Kasumi-1 (cell line): ENCODE measurements at regions not wholly inside any gene's neighbourhood (a gene's known extent, or its start where the extent isn't known, plus 50 kb on each side); places are given as distances from the start of the nearest gene placed in this dataset.

Source experiments
- DNase-seq, 2 experiments: peaks; one replicate each; lab custom pipeline; 2025; lab: John Stamatoyannopoulos, UW

DNA sequence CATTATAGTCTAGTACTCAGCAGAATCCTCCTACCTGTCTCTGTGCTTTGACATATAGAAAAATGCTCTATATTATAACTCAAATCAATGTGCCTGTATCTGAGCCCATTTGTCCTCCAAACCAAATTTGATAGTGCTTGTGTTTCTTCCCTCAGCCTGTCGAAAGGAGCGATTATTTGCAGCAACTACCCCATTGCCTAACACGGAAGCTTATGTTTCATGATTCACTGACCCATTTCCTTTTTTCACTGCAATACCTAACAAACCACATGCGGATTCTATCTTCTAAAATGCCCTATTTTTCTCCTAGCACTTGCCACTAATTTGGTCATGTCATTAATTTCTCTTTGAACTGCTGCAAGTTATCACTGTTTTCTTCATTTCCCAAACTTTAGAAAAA lies 1220.6 kb upstream of the CADM2 start:
- DNase-seq, result peak; percentile 93 to 96

DNA sequence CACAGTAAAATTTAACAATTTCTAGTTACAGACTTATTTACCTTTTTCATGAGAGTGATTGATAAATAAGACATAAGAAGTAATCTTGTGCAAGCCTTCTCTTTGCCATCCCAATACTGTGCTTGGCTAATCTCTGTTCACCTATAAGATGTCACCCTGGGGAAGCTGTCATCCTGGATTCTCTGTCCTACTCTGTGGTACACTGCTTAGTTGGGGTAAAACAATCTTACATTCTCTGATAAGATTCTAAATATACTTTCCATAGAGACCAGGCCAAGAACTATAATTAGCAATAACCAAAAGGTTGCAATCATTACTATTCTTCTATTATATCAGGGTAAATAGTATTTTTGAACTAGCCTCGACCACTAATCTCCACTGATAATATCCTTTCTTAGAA lies 1218.3 kb upstream of the CADM2 start:
- DNase-seq, result no peak

DNA sequence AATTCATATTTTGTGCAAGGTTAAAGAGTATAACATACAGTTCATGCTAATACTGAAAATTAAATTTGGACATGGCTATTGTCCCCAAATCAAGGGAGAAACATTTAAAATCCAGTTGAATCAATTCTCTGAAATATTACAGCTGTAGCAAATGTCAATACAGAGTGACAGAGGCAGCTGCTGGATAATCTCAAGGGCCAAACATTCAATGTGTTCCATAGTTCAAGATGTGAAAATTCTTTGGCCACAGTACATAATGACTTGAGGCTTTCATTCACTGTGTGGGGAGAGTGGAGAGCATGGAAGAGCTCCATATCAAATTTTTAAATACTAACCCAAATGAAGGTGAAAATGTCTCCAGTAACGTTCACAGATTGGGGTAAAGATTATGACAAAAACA lies 1192.8 kb upstream of the CADM2 start:
- no peak for DNase-seq

DNA sequence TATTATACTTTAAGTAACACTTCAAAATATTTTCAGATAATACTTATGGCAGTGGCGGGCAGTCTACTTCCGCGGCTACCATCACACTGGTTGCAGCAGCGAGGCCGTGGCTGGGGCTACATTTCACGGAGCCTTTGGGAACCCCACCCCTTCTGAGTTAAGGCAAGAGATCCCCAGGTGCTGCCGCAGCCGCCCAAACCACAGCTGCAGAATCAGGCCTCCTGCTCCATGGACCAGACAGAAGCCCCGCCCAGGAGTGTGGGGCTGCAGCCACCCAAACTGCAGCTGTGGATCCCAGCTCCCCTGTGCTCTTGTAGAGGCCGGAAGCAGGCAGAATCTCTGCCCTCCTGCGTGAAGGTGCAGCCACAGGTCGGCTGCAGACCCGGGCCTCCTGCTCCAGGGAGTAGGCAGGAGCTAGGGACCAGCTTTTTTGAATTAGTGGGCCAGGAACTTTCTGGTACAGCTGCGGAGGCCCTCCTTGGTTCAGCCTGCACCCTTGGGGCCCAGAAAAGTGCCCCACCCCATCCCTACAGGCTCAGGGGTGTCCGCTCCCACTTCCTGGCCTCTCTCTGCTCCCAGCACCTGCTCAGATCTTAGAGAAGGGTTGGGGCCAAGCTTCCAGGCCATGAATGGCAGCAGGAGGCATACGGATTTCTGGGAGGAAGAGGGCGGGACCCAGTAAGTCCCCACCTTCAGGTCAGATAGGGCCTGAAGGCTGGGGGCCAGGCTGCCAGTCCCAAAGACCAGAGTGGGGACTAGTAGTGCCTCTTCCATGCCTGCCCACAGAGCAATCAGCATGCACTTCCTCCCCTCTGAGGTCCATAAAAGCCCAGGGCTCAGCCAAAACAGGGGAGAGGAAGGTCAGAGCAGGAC lies 1188.8 kb upstream of the CADM2 start:
- no peak for DNase-seq

DNA sequence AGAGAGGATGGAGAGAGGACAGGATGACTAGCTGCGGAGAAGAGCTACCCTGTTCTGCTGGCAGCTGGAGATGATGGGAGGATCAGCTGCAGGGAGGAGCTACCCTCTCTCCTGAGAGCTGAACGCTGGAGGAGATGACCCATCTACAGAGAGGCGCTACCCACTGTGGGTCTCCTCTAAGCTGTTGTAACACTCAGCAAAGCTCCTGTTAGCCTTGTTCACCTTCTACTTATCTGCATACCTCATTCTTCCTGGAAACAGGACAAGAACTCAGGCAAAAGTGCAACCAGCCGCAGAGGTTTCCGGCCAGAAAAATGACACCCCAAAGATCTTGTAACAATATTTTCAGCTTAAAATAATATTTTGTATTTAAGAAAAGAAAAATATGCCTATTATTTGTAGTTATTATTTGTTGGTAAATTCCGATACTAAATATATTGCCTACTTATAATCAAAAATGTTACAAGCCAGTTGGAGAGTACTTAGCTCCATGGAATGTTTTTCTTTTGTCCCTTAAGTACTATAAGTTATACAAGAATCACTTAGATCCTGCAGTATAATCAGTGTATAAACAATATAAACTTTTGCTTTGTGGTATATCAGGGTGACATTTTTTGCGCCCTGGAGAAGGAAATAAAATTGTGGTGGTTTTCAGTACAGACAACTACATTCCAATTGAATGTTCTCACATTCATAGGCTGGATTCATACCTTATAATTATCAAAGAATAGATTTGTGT lies 1188.0 kb upstream of the CADM2 start:
- DNase-seq, result no peak

DNA sequence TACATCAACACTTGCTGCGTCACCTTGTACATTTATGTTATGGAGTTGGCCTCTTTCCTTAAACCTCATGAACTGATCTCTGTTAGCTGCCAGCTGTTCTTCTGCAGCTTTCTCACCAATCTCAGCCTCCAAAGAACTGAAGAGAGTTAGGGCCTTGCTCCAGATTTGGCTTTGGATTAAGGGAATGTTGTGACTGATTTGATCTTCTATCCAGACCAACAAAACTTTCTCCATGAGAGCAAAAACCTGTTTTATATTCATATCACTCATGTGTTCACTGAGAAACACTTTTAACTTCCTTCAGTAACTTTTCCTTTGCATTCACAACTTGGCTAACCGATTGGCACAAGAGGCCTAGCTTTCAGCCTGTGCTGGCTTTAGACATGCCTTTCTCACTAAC lies 1156.0 kb upstream of the CADM2 start:
- DNase-seq, result no peak

DNA sequence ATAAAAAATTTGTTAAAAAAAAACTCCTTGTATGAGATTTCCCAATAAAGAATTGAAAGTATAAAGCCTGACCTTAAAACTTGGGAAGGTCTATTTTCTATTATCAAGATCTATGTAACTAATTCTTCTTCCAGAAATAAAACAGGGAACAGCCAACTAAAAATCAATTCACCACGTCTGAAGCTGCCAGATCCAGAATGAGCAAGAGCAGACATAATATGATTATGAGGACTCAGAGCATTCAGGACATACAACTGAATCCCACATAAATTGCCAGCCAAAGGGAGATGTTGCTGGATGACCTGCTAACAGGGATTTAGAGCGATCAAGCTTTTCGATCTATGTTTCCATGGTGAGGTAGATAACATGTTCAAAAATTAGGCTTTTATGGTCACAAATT lies 1151.3 kb upstream of the CADM2 start:
- no peak for DNase-seq

DNA sequence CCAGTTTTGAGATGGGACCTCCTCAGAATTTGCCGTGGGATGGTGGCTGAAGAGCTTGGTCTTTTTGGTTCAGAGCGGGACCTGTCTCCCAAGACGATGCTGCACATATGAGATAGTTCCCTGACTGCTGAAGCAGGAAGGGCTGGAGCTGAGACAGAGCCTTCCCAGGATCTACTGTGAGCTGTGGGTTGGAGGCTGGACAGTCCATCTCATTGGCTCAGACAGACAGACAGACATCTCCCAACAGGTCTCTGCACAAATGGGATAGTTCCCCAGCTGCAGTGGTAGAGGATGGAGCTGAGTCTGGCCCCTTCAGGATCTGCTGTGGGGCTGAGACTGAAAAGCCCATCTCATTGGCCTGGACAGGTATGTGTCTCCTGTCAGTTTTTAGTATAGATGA lies 1145.6 kb upstream of the CADM2 start:
- no peak for DNase-seq

DNA sequence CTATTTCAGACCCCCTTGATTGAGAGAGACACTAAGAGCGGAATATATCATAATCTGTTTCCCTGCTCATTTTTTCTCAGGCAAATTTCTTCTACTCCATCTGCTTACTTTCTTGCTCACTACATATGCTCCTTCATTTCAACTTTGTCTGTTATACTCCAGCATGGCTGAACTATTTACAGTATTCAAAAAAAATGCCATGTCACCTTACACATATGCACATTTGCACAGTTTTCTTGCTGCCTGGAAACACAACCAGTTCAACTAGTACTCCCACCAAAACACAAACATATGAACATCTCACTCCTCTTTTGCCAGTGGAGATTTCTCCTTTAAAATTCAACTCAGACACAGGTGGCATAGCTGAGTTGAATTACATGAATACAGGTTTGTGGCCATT lies 1142.1 kb upstream of the CADM2 start:
- DNase-seq, result no peak

DNA sequence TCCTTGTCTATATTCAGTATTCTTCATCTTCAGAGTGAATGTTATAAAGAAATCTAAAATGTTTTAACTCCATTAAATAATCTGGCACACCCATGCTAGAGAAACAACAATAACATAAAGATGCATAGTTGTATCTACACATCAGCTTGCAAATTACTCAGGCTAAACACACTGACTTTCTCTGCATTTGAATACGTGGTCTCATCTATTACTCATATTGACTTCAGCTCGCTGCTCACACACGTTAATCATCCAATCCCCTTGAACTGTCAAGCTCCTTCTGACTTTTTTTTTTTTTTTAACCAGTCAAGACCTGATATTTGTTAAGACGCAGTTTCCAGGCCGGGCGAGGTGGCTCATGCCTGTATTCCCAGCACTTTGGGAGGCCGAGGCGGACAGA lies 1137.3 kb upstream of the CADM2 start:
- DNase-seq, result no peak

DNA sequence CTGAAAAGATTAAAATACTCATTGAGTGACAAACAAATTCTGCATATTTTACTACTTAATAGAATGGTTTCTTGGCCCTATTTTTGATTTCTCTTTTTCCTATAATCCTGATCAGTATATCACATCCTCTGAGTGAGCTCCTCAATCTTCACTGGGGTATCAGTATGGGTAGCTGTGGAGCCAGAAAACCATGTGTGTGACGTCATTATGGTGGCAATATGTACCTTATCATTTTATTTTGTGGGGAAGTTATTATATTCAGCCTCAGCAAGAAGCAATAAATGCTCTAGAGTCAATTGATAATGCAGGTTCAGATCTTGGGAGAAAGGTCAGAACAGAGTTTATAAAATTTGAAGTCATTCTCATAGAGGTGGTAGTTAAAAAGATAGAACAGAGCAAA lies 1135.7 kb upstream of the CADM2 start:
- no peak for DNase-seq

DNA sequence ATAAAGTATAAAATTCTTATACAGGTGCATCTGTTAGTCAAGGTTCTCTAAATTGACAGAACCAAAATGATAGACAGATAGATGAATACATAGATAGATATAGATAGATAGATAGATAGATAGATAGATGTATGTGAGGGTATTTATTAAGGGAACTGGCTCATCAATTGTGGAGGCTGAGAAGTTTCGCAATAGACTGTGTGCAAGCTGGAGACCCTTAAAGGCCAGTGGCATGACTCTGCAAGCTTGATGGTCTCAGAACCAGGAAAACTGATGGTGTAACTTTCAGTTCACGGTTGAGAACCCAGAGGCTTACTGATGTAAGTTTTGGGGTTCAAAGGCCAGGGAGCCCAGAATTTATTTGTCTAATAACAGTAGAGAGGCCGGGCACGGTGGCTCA lies 1123.7 kb upstream of the CADM2 start:
- no peak for DNase-seq

DNA sequence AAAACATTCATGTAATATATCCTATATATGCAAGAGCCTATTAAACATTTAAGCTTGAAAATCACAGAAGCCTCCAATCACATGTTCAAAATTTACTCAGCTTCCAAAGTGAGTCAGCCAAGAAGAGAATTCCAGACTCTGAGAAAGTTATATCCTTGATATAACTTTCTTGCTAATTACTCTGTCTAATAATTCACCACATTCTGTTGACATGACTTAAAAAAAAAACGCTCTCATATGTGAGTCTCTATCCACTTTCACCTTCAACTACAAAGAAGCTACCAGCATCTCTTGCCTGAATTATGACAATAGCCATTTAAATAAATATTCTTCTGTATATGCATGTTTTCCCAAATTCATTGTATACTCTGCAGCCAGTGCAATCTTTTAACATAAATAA lies 1116.3 kb upstream of the CADM2 start:
- no peak for DNase-seq

DNA sequence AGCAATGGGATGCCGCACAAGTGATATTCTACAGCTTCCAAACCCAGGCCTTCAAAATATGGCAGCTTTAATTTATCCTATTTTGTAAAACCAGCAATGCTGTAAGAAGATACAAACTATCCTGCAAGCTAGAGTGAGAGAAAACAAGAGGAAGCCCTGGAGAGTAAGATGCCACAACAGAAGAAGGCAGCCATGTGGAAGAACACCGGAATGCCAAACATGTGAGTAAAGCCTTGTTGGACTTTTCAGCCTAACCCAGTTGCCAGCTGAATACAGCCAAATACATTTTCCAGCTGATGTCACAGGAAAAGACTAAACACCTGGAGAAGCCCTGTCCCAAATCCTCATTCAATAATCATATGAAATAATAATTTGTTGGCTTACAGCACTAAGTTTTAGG lies 1115.1 kb upstream of the CADM2 start:
- no peak for DNase-seq

DNA sequence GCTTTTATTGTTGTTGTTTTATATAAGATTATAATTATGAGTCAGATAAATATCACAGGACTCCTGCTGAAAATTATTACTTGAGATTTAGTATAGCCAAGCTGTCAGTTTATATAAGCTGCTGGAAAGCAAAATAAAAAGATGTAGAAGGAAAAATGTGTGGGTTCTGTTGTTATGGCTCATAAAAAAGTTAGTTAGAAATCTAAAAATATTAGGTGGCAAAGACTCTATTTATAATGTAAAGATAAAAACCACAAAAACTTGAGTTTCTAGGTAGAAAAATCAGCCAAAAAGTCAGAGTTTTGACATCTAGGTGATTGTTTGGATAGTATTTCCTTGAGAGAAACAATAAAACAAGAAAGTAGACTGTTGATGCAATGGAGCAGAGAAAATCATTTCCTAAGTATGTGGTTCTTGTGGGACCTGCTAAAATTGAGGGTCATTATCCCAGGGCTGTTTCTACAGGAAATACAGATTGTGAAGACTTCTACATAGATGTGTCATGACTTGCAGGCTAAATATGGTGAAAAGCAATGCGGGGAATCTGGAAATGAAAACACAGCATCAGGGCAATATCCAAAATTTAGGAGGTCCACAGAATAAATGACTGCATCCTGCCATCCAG lies 1109.6 kb upstream of the CADM2 start:
- DNase-seq, result no peak

DNA sequence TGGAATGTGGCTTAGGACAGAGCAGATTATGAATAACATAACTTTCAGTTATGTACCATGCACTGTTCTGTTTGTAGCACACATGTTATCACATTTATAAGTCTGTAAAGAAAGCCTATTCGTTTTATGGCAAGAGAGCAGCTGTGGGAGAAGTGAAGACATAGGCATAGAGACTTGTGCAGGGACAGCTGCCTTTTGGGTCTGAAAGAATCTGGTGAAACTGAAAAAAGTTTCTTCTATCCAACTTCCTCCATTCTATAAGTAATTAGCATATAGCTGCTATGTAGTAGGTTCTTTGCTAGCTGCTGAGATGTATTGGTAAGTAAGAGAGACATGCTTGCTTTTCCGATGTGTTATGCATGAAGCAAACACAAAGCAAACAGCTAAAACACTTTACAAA lies 1095.4 kb upstream of the CADM2 start:
- no peak for DNase-seq

DNA sequence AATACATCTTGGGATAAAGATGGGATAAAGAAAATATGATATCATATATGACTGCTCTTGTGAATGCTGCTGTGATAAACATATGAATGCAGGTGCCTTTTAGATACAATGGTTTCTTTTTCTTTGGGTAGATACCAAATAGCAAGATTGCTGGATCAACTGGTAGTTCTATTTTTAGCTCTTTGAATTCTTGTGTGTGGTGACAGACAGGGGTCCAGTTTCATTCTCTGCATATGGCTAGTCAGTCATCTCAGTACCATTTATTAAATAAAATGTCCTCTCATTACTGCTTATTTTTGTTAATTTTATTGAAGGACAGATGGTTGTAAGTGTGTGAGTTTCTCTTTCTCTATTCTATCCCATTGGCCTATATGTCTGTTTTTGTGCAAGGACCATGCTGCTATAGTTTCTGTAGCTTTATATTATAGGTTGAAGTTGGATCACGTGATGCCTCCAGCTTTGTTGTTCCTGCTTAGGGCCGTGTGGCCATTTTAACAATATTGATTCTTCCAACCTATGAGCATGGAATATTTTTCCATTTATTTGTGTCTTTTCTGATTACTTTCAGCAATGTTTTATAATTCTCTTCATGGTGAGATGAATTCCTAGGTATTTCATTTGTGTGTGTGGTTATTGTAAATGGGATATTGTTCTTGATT lies 1089.8 kb upstream of the CADM2 start:
- no peak for DNase-seq

DNA sequence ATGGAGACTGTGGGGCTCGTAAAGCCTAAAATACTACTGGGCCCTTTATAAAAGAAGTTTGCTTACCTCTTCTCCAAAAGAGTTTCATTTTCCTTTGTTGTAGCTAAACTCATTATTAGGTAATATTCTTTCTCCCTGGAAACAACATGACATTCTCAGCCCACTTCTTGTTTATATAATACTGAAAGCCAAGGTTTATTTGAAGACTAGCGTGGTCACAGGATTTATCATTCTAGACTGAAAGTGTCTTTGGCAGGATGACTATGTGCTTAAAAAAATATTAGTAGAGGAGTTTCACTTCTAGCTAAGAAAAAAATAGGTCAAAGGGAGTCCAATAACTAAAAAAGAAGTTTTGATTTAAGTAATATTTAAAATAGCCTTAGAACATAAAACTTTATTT lies 1085.2 kb upstream of the CADM2 start:
- DNase-seq, result no peak

DNA sequence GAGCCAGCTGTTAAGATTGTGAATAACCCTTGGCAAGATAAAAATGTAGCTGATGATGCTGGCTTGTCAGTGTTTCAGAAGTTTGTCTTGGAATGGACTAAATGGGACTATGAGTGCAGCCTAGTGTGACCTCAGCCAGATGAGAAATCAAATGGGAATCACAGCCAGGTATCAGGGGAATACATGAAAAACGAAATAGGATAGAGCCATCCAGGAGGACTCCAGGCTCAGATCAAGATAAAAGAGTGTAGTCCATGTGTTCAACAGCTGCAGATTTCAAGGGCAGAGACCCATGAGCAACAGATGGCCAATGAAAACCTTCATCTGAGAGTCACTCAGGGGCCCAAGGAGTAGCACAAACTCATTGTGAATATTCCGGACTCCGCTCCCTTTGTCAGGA lies 1080.9 kb upstream of the CADM2 start:
- no peak for DNase-seq

DNA sequence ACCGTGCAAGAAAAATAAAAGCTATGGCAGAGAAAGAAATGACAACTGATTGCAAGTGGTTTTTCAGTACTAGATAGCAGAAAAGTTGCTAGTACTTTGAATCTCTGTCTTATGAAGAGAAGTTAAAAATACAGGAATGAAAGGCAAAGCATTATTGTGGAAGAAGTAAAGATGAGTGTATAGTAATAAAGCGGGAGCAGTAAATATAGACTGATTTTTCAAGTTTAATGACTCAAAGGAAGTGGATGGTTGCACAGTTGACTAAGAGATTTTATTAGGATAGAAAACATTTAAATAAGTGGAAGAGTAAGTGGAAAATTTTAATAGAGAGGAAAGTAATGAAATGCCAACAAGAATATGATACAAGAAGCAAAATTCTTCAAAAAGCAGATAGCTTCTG lies 1076.1 kb upstream of the CADM2 start:
- no peak for DNase-seq

DNA sequence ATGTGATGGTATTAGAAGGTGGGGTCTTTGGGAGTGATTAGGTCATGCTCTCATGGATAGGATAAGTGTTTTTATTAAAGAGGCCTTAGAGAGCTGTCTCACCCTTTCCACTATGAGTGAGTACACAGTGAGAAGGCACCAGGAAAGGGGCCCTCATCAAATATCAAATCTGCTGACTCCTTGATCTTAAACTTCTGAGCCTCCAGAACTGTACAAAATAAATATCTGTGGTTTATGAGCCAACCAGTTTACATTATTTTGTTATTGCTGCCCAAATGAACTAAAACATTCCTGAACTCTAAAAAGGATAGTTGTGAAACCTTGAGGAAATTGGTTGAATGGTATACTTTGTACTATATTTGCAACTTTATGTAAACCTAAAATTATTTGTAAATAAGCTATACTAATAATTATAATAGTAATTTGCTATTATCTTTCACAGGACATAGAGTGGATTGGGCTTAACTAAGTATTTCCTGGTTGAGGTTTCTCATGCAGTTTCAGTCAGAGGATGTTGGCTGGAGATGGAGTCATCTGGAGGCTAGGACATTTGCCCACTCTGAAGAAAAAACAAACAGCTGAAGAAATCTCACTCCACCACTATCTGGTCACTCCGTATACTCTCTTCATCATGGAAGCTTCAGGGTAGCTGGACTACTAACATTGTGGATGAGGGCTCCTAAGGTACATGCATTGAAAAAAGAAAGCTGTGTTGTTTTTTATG lies 1068.6 kb upstream of the CADM2 start:
- DNase-seq, result no peak

DNA sequence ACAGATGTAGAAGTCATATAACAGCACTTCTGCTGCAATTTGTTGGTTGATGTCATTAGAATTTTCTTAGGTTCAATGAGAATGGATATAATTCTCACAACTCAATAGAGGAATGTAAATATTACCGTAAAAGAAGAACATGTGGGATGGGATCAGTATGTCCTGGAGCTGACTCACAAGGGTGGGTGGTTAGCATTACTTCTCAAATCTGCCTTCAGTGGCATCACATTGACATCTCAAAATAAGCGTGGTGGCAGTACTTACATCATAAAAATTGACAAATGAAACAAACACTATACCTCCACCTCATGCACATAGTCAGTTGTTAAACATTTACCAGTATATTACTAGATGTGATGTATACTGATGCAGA lies 1068.0 kb upstream of the CADM2 start:
- no peak for DNase-seq
